NAMALWA (cell line): ENCODE measurements at regions not wholly inside any gene's neighbourhood (a gene's known extent, or its start where the extent isn't known, plus 50 kb on each side); places are given as distances from the start of the nearest gene placed in this dataset.
A peak's percentile ranks its signal among the peaks of the same experiment; 100 is the strongest.

Experiments
- DNase-seq: peaks from one replicate; pipeline ENCODE4 v3.0.0-alpha.2; 2015; ENCODE audit warnings: low spot score

GRCh38 chr5:115072266-115073064, 97.2 kb downstream of the TRIM36 start:
- no peak for DNase-seq

- no peak for DNase-seq
Measured at GRCh38 chr5:115070737-115071136, 99.0 kb downstream of the TRIM36 start.

- peak; percentile 54 for DNase-seq
Measured at GRCh38 chr5:115069087-115069968, 100.4 kb downstream of the TRIM36 start.

- peak; percentile 23 for DNase-seq
Measured at GRCh38 chr5:115068239-115069086, 101.2 kb downstream of the TRIM36 start.

GRCh38 chr5:115064380-115064779, 105.3 kb downstream of the TRIM36 start:
- no peak for DNase-seq

- DNase-seq = no peak
Measured at GRCh38 chr5:115054387-115054951, 115.2 kb downstream of the TRIM36 start.

GRCh38 chr5:115052948-115053347, 116.8 kb downstream of the TRIM36 start:
- no peak for DNase-seq

GRCh38 chr5:115050866-115051265, 118.8 kb downstream of the TRIM36 start:
- no peak for DNase-seq

GRCh38 chr5:115033861-115034260, 135.8 kb downstream of the TRIM36 start:
- peak; percentile 21 for DNase-seq

- no peak for DNase-seq
Measured at GRCh38 chr5:115028557-115028956, 141.2 kb downstream of the TRIM36 start.

GRCh38 chr5:115024922-115025321, 144.8 kb downstream of the TRIM36 start:
- DNase-seq = no peak

- no peak for DNase-seq
Measured at GRCh38 chr5:115022303-115022702, 147.4 kb downstream of the TRIM36 start.

GRCh38 chr5:115016646-115017045, 153.1 kb downstream of the TRIM36 start:
- DNase-seq = no peak

GRCh38 chr5:114999176-114999575, 170.5 kb downstream of the TRIM36 start:
- no peak for DNase-seq

- DNase-seq = no peak
Measured at GRCh38 chr5:114989512-114989911, 180.2 kb downstream of the TRIM36 start.

- DNase-seq = no peak
Measured at GRCh38 chr5:114988096-114988495, 181.6 kb downstream of the TRIM36 start.

- DNase-seq = no peak
Measured at GRCh38 chr5:114984796-114985195, 184.9 kb downstream of the TRIM36 start.

GRCh38 chr5:114981111-114981510, 188.6 kb downstream of the TRIM36 start:
- DNase-seq = no peak

GRCh38 chr5:114977979-114978573, 191.6 kb downstream of the TRIM36 start:
- no peak for DNase-seq

- no peak for DNase-seq
Measured at GRCh38 chr5:114969482-114969881, 200.2 kb downstream of the TRIM36 start.

- no peak for DNase-seq
Measured at GRCh38 chr5:114957384-114957783, 212.3 kb downstream of the TRIM36 start.
